Upper lobe of left lung (tissue), 4 donors: ENCODE measurements at regions not wholly inside any gene's neighbourhood (a gene's known extent, or its start where the extent isn't known, plus 50 kb on each side); places are given as distances from the start of the nearest gene placed in this dataset.

Source experiments
- POLR2AphosphoS5 ChIP-seq, 2 donors: sonication (generic); formaldehyde crosslinking; IDR thresholded peaks; one replicate each; pipeline ENCODE4 v1.5.1; 2017; ENCODE audit warnings: antibody characterized with exemption in 2 of 2
- TF ChIP-seq, protein P1 (sequence below), 6 experiments: fragments of 450-650 bp in 4 of 6; fragments of 200-600 bp in 2 of 6; sonication (generic) in 2 of 6; IDR thresholded peaks; one replicate each; pipeline ENCODE4 v1.5.1; 2016 to 2019; ENCODE audit warnings: antibody characterized with exemption in 6 of 6

- TF ChIP-seq, protein P1, sequence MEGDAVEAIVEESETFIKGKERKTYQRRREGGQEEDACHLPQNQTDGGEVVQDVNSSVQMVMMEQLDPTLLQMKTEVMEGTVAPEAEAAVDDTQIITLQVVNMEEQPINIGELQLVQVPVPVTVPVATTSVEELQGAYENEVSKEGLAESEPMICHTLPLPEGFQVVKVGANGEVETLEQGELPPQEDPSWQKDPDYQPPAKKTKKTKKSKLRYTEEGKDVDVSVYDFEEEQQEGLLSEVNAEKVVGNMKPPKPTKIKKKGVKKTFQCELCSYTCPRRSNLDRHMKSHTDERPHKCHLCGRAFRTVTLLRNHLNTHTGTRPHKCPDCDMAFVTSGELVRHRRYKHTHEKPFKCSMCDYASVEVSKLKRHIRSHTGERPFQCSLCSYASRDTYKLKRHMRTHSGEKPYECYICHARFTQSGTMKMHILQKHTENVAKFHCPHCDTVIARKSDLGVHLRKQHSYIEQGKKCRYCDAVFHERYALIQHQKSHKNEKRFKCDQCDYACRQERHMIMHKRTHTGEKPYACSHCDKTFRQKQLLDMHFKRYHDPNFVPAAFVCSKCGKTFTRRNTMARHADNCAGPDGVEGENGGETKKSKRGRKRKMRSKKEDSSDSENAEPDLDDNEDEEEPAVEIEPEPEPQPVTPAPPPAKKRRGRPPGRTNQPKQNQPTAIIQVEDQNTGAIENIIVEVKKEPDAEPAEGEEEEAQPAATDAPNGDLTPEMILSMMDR (IDR thresholded peaks at IDR 0.05), result no peak
- TF ChIP-seq POLR2AphosphoS5 (IDR thresholded peaks at IDR 0.05), result no peak
Observed at GRCh38 chrY:8494396-8494795, 842.9 kb upstream of the TSPY4 start.
